HuH-7.5 (cell line): ENCODE measurements at regions not wholly inside any gene's neighbourhood (a gene's known extent, or its start where the extent isn't known, plus 50 kb on each side); places are given as distances from the start of the nearest gene placed in this dataset.

ENCODE experiments used
- DNase-seq: peaks from one replicate; pipeline ENCODE4 v3.0.0; 2011; ENCODE audit warnings: low spot score

DNA sequence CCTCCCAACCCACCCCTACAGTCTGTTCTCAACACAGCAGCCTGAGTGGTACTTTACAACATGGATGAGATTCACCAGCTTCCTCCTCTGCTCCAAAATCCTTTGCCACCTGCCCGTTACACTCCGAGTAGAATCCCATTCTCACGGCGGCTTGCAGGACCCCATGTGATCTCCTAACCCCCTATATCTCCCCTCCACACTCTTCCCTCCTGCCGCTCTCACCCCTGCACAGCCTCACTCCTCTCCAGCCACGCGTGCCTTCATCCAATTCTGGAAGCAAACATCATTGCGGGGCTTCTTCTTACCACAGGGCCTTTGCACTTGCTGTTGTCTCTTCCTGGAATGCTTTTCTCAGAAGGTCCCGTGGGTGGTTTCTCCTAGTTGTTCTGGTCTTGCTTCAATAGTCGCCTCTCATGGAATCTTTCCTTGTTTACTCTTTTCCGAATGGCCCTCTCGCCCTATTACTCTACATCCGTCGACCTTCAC lies 472.3 kb downstream of the CDH26 start:
- no peak for DNase-seq

- DNase-seq = no peak
Measured at GRCh38 chr20:60431349-60431748, 473.1 kb downstream of the CDH26 start.

DNA sequence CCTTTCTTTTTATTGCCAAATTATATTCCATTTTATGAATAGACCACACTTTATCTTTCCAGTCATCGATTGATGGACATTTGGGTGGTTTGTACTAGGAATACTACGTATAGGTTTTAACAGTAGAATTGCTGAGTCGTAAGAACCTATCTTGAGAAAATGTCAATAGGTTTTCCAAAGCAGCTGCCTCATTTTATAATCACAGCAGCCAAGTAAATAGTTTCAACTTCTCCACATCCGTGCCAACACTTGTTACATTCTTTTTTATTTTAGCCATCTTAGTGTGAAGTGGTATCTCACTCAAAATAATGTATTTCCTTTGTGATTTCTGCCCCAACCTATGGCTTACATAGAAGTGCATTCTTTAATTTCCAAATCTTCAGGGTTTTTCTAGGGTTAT lies 479.2 kb downstream of the CDH26 start:
- no peak for DNase-seq

- no peak for DNase-seq
Measured at GRCh38 chr20:60446267-60447111, 488.3 kb downstream of the CDH26 start.

- no peak for DNase-seq
Measured at GRCh38 chr20:60447703-60448102, 489.5 kb downstream of the CDH26 start.

DNA sequence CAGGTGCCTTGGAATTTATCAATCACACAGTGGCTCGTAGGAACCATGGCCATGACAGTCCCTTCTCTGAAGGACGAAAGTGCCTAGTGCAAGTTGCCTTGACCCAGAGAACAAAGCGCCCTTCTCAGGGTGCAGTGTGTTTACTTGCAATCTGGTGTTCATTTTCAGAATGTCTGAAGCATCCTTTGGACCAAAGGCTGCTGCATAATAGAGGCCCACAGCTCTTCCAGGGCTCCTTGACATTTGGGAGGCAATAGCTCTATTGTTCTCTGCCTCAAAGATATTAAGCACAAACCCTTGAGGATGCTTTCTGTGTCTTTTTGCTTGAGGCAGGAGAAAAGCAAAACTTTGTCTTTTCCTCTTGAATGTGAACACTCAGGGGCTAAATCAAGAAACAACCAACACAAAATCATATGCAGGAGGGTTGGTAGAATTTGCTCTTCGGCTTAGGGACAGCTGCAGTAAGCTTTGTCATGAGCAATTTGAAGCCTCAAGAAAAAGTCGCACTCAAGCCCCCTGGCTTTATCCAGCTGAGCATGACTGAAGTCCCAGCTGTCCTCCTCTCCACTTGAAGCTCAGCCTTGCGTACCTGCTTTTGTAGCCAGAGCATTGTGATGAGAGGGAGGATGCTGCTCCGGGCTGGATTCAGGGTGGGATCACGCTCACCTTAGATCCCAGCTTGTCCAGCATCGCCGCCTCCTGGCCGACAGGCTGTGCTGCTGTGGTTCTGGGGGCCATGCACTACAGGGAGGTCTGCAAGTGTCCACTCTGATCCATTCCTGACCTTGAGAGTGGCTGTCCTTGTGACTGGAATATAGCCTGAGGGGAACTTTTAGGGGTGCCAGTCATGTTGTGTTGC lies 495.4 kb downstream of the CDH26 start:
- no peak for DNase-seq

GRCh38 chr20:60454491-60454890 lies 496.3 kb downstream of the CDH26 start:
- DNase-seq = no peak

- no peak for DNase-seq
Measured at GRCh38 chr20:60455272-60455671, 497.0 kb downstream of the CDH26 start.

GRCh38 chr20:60459212-60459611 lies 501.0 kb downstream of the CDH26 start:
- DNase-seq = no peak

GRCh38 chr20:60461993-60462392 lies 503.8 kb downstream of the CDH26 start:
- DNase-seq = no peak

GRCh38 chr20:60463798-60464197 lies 505.6 kb downstream of the CDH26 start:
- DNase-seq = no peak

DNA sequence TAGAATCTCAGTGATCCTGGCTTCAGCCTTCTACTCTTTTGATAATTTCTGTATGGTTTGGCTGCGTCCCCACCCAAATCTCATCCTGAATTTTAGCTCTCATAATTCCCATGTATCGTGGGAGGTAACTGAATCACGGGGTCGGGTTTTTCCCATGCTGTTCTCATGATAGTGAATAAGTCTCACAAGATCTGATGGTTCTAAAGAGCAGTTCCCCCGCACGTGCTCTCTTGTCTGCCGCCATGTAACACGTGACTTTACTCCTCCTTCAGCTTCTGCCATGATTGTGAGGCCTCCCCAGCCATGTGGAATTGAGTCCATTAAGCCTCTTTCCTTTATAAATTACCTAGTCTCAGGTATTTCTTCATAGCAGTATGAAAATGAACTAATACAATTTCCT lies 507.2 kb downstream of the CDH26 start:
- no peak for DNase-seq

GRCh38 chr20:60465993-60466686 lies 507.9 kb downstream of the CDH26 start:
- DNase-seq = no peak

GRCh38 chr20:60466687-60467022 lies 508.4 kb downstream of the CDH26 start:
- no peak for DNase-seq

- no peak for DNase-seq
Measured at GRCh38 chr20:60467078-60467477, 508.9 kb downstream of the CDH26 start.

GRCh38 chr20:60467771-60468170 lies 509.5 kb downstream of the CDH26 start:
- no peak for DNase-seq

DNA sequence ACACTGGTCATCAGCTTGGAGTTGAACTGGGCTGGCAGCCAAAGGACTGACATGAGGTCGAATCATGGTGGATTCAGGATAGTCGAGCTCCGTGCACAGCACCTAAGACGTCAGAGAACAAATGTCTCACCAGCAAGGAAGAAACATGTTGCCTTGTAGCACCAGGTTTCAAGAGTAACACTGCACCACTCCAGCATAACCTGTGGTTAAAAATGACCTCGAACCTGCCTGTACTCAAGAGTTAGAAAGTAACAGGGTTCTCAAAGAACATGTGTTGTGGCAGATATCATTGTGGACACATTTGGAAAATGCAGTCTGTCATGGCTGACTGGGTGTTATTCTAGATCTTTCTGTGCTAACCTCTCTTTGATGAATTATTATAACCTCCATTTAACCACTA lies 511.6 kb downstream of the CDH26 start:
- DNase-seq = no peak

DNA sequence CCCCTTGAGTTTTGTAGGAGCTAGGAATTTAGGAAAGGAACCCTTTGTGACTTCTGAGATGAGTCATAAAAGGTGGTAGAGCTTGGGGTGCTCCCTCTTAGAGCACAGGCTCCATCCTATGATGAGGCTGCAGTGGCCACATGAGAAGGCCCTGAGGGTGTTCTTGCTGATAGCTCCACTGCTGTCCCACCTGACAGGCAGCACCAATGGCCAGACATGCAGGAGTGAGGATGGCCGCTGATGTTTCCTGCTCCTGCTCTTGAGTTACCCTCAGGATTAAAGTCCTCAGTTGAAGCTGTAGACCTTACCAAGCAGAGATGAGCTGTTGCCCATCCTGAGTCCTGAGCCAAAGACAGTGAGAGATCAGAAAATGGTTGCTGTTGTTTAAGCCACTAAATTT lies 512.1 kb downstream of the CDH26 start:
- no peak for DNase-seq

GRCh38 chr20:60473211-60473610 lies 515.0 kb downstream of the CDH26 start:
- DNase-seq = no peak

DNA sequence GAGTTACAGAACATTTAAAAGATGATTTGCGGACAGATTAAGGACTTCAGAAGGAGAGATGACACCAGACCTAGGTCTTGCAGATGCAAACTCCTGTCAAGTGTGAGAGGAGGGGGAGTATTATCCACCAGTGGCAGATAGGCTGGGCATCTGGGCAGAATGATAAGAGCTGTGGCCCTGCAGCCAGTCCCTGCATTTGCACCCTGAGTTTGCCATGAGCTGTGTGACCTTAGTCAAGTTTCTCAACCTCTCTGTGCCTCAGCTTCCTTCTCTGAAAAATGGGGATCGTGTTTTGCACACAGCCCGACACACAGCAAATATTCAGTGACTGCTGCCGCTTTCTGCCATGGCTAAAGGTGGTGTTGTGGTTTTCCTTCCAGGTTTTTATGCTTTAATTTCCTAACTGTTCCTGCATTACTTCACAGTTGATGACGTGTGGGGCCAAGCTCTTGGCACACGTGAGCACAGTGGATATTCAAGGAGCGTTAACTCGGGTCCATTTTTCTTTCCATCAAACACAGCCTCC lies 516.2 kb downstream of the CDH26 start:
- no peak for DNase-seq

DNA sequence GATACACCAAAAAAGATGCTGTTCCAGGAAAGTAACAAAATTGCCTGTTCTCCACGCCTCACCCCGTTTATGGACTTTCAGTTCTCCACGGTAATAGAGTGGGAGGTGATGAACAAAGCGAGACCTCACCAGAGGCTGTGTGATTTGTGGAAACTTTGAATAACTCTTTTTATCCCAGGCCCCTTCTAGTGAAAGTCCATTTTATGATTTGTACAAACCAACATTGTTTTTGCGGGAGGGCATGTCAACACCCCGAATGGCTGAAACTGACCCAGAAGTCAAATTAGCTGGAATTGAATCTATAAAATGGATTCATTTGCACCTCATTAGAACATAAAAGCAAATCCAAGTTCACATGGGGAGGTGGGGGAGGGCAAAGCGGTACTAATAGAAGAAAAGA lies 517.8 kb downstream of the CDH26 start:
- no peak for DNase-seq

DNA sequence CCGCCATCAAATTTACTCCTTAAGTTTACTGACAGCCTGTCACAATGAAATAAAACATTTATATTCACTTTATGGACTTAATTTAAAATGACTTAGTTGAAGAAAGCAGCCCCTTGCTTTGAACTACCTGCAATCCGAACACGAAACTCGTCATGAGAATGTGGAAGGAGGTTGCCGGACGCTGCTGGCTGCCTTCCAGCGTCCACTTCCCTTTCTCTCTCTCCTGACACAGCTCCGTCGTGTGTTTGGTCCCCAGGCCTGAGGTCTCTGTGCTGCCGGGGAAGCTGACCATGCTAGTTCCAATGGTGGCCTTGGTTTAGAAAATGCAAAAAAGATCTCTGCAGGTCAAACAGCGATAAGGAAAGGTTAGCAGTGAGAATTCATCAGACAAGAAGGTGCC lies 519.7 kb downstream of the CDH26 start:
- DNase-seq = no peak
